Thyroid gland (tissue), 4 donors: ENCODE measurements at regions not wholly inside any gene's neighbourhood (a gene's known extent, or its start where the extent isn't known, plus 50 kb on each side); places are given as distances from the start of the nearest gene placed in this dataset.

Source experiments
- DNase-seq, 2 donors: peaks; one replicate each; pipeline ENCODE4 v3.0.0-alpha.2; 2019
- H3K27ac ChIP-seq, 3 donors: fragments of 200-600 bp; sonication (generic); 1 replicate in 2 of 3; 2 replicates in 1 of 3; pipeline ENCODE4 v1.5.1; 2016 to 2019; ENCODE audit warnings: mild to moderate bottlenecking in 1 of 3, moderate library complexity in 1 of 3
- H3K27me3 ChIP-seq: fragments of 200-600 bp; sonication (generic); one replicate; pipeline ENCODE4 v1.5.1; 2019
- H3K36me3 ChIP-seq, 2 donors: fragments of 200-600 bp; sonication (generic); one replicate each; pipeline ENCODE4 v1.5.1; 2016 to 2019
- H3K4me1 ChIP-seq, 2 donors: fragments of 200-600 bp; sonication (generic); one replicate each; pipeline ENCODE4 v1.5.1; 2017 to 2019
- H3K4me3 ChIP-seq, 3 donors: fragments of 200-600 bp; sonication (generic); replicated peaks in 1 of 3; 1 replicate in 2 of 3; 2 replicates in 1 of 3; pipeline ENCODE4 v1.5.1; 2016; ENCODE audit warnings: mild to moderate bottlenecking in 1 of 3
- H3K9me3 ChIP-seq: fragments of 200-600 bp; sonication (generic); one replicate; pipeline ENCODE4 v1.5.1; 2017
- POLR2A ChIP-seq, 2 donors: fragments of 450-650 bp; IDR thresholded peaks; one replicate each; pipeline ENCODE4 v1.6.1; 2017; ENCODE audit warnings: antibody characterized with exemption in 2 of 2, mild to moderate bottlenecking in 2 of 2, moderate library complexity in 1 of 2
- WGBS, 2 donors: methylation state at CpG; one replicate each; pipeline ENCODE4 v1.1.5; 2017; 5-methylcytosine and 5-hydroxymethylcytosine counted together
- intact Hi-C: fragments of 100-400 bp; cut with DNase I; formaldehyde crosslinking; loops from one replicate; pipeline ENCODE4 v1.15.1; 2023
- TF ChIP-seq, protein P1 (sequence below), 6 experiments: fragments of 200-600 bp in 3 of 6; fragments of 450-650 bp in 3 of 6; sonication (generic) in 3 of 6; IDR thresholded peaks; one replicate each; pipeline ENCODE4 v1.5.1; 2016 to 2019; ENCODE audit warnings: antibody characterized with exemption in 6 of 6, mild to moderate bottlenecking in 2 of 6, inconsistent platforms in 1 of 6, moderate library complexity in 1 of 6

DNA sequence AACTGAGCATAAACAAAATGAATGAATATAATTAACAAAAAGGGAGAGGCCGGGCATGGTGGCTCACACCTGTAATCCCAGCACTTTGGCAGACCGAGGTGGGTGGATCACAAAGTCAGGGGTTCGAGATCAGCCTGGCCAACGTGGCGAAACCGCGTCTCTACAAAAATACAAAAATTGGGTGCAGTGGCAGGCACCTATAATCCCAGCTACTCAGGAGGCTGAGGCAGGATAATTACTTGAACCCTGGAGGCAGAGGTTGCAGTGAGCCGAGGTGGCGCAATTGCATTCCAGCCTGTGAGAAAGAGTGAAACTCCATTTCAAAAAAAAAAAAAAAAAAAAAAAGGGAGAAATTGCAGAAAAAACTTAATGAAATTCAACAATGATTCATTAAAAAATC lies 839.3 kb upstream of the CTNND2 start:
- TF ChIP-seq, protein P1, sequence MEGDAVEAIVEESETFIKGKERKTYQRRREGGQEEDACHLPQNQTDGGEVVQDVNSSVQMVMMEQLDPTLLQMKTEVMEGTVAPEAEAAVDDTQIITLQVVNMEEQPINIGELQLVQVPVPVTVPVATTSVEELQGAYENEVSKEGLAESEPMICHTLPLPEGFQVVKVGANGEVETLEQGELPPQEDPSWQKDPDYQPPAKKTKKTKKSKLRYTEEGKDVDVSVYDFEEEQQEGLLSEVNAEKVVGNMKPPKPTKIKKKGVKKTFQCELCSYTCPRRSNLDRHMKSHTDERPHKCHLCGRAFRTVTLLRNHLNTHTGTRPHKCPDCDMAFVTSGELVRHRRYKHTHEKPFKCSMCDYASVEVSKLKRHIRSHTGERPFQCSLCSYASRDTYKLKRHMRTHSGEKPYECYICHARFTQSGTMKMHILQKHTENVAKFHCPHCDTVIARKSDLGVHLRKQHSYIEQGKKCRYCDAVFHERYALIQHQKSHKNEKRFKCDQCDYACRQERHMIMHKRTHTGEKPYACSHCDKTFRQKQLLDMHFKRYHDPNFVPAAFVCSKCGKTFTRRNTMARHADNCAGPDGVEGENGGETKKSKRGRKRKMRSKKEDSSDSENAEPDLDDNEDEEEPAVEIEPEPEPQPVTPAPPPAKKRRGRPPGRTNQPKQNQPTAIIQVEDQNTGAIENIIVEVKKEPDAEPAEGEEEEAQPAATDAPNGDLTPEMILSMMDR (IDR thresholded peaks at IDR 0.05): no peak
- no peak for TF ChIP-seq POLR2A (IDR thresholded peaks at IDR 0.05)
- Histone ChIP-seq H3K36me3 (no peaks in the 10 kb centered on the region), H3K27me3 (no peaks in the 10 kb centered on the region), H3K9me3 (no peaks in the 10 kb centered on the region), H3K4me3 (no peak overlapping the region), H3K27ac (no peak overlapping the region), H3K4me1 (no peaks in the 10 kb centered on the region)
- DNase-seq: no peak
- WGBS, 2 donors: 95 to 96% methylated on average over 9 of the region's 9 CpGs
- intact Hi-C loops: no loop called here

DNA sequence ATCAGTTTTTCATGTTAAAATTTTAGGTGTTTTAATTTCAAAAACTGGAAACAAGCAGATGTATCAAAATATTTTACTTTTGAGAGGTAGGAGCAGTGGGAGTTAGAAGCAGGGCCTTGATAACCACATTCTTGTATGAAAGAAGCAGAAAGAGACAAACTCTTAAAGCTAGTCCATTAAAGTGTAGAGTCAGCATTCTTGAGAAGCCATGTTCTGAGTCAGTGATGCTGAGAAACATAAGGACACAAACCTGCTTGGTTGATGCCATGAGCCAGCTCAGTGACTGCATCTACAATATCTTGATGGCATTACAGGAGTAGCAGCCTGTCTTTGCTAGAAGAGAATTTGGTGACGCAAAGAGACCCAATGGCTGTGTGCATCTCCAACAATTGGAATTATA lies 826.1 kb upstream of the CTNND2 start:
- DNase-seq: no peak
- Histone ChIP-seq H3K4me3 (no peak overlapping the region), H3K36me3 (no peaks in the 10 kb centered on the region), H3K27me3 (no peaks in the 10 kb centered on the region), H3K27ac (no peak overlapping the region), H3K4me1 (no peaks in the 10 kb centered on the region), H3K9me3 (no peaks in the 10 kb centered on the region)
- intact Hi-C loops: no loop called here
- TF ChIP-seq POLR2A (IDR thresholded peaks at IDR 0.05): no peak
- TF ChIP-seq, protein P1 (IDR thresholded peaks at IDR 0.05): no peak
- WGBS, 2 donors: 97 to 100% methylated on average over 1 of the region's 1 CpG

DNA sequence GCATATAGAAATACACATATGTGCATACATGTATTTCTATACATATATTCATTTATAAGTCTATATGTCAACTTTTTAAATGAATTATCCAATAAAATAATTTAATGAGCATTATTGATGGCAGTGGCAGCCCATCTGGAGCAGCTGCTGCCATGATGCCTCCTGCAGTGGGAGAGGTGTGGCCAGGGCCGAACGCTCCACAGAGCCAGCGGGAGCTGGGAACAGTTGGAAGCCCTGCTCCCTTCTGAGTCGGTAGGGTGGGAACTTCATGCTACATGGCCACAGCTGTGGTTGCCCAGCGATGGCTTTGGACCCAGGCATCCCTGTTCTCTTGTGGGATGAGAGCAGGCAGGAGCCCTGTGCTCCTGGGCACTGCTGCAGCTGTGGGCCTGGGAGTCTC lies 812.4 kb upstream of the CTNND2 start:
- WGBS, 2 donors: 93 to 94% methylated on average over 5 of the region's 5 CpGs
- Histone ChIP-seq H3K4me3 (no peak overlapping the region), H3K27me3 (no peaks in the 10 kb centered on the region), H3K27ac (no peak overlapping the region), H3K4me1 (peaks cover 0 to 14% of the 10 kb centered on the region in 2 donors), H3K9me3 (no peaks in the 10 kb centered on the region), H3K36me3 (no peaks in the 10 kb centered on the region)
- no peak for DNase-seq
- TF ChIP-seq, protein P1 (IDR thresholded peaks at IDR 0.05): no peak
- no peak for TF ChIP-seq POLR2A (IDR thresholded peaks at IDR 0.05)
- intact Hi-C loops: no loop called here

DNA sequence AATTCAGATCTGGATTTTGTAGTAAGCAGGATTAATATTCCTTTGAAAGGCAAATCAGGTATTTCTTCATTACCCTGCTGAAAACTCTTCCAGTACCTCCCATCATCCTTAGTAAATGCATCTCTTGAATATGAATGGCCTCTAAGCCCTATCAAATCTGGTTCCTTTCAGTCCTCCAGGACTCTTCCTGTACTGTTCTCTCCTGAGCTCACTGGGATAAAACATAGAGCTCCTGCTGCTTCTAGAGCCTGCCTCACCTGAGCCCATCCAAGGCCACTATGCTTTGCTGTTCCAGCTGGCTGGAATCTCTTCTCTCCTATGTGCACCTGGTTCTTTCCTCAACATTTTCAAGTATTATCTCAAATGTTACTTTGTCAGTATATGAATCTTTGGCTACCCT lies 803.3 kb upstream of the CTNND2 start:
- intact Hi-C loops: no loop called here
- Histone ChIP-seq H3K9me3 (no peaks in the 10 kb centered on the region), H3K4me3 (no peak overlapping the region), H3K4me1 (no peaks in the 10 kb centered on the region), H3K27me3 (no peaks in the 10 kb centered on the region), H3K27ac (no peak overlapping the region), H3K36me3 (no peaks in the 10 kb centered on the region)
- no peak for DNase-seq
- TF ChIP-seq, protein P1 (IDR thresholded peaks at IDR 0.05): no peak
- TF ChIP-seq POLR2A (IDR thresholded peaks at IDR 0.05): no peak

DNA sequence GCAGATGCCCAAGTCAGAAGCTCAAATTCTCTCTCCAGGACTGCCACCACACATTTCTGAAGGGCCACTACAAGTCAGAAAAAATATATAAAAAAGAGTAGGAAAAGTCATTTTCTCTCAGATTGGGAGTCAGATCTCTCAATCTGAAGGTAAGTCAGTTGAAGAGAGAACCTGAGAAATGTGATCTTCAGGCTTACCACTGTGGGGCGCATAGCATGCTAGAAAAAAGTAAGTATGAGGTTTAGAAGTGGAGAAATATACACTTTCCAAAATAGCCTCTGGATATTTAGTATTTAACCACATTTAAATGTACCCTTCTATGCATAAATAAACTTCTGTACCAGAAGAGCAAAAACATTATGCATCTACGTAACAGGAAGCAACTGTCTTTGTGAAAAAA lies 800.7 kb upstream of the CTNND2 start:
- Histone ChIP-seq H3K4me3 (no peak overlapping the region), H3K4me1 (no peaks in the 10 kb centered on the region), H3K27me3 (no peaks in the 10 kb centered on the region), H3K36me3 (no peaks in the 10 kb centered on the region), H3K9me3 (no peaks in the 10 kb centered on the region), H3K27ac (no peak overlapping the region)
- 71 to 72% methylated on average over 2 of the region's 2 CpGs for WGBS, 2 donors
- DNase-seq: no peak
- intact Hi-C loops: no loop called here
- TF ChIP-seq POLR2A (IDR thresholded peaks at IDR 0.05): no peak
- TF ChIP-seq, protein P1 (IDR thresholded peaks at IDR 0.05): peak in 2 of 6 experiments; percentile 2 to 21
